ENCODE measurements at regions not wholly inside any gene's neighbourhood (a gene's known extent, or its start where the extent isn't known, plus 50 kb on each side); places are given as distances from the start of the nearest gene placed in this dataset.

GRCh38 chr3:96734273-96735009, 80.0 kb upstream of the EPHA6 start:
- peak; percentile 5 for DNase-seq

- no peak for DNase-seq
Observed at GRCh38 chr3:96748139-96748538, 66.3 kb upstream of the EPHA6 start.

- no peak for DNase-seq
Observed at GRCh38 chr3:96750094-96750767, 64.2 kb upstream of the EPHA6 start.

DNA sequence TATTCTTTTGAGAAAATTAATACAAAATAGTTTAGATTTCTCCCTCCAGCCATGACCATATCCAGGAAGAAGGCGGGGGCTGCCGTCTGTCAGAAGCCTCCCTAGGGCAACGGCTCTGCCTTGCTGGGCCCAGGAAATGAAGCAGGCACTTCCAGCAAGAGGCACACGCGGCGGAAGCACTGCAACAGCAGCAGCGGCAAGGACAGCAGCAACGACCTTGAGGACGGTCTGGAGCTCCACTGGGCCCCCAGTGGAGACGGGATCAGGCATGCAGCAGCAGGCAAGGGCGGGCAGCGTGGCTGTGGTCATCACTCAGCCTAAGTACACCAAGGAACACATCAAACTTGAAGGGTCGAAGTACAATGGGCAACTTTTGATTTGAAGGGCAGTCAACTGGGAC, 61.3 kb upstream of the EPHA6 start:
- DNase-seq: no peak

GRCh38 chr3:96754128-96754527, 60.3 kb upstream of the EPHA6 start:
- no peak for DNase-seq

DNA sequence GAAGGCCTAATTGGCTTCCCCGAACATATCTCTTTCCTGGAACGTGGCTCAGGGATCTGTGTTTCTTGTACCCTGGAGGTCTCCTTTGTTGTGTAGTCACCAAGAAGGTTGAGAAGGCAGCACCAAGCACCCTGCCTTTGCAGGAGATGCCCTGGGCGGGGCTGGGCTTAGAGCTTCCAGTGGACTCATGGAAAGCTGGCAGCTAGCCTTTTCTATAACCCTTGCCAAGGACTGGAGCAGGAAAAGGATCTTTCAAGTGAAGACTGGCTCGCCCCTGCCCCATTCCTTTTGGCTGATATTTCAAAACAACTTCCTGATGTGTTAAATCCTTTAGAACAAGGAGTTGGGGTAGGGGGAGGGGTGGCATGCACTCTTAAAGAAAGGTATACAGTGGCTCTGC, 58.9 kb upstream of the EPHA6 start:
- DNase-seq: no peak

DNA sequence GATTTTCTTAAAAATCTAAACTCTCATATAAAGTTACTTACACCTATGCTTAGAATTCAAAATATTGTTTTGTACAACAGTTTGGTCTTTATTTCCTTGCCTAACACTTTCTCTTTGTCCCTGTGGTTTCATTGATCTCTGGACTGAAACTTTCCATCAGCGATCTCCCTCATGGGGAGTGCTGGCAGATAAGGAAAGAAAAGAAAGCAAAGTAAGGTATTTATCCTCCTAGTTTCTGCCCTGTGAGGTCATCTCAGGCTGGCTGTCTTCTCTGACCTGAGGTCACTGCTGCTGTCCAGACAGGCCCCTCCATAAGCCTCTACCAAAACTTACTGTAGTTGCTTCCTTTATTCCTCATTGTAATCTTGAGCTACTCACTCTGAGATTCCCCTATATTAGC, 57.9 kb upstream of the EPHA6 start:
- DNase-seq: peak; percentile 41

GRCh38 chr3:96760956-96761355, 53.4 kb upstream of the EPHA6 start:
- DNase-seq: no peak

Data from OCI-M1 (cell line).